K562 (cell line): ENCODE measurements at regions not wholly inside any gene's neighbourhood (a gene's known extent, or its start where the extent isn't known, plus 50 kb on each side); places are given as distances from the start of the nearest gene placed in this dataset.

Source experiments
- ATAC-seq: fragments of 200-7000 bp; cut with Tn5 transposase; 3 replicates; pipeline ENCODE4 v1.9.1; 2020; ENCODE audit warnings: moderate library complexity
- BruUV-seq: library from RNA; stranded (reverse); fragments of 400-500 nt; replicated peaks from 2 replicates; lab custom pipeline; 2021; lab: Mats Ljungman, UMichigan
- CTCF ChIA-PET: fragments of 300-600 bp; formaldehyde crosslinking; extraction: SDS; loops from one replicate; lab custom pipeline; 2021; ENCODE audit warnings: low intra/inter-chr PET ratio; lab: Yijun Ruan, JAX
- POLR2A ChIA-PET: fragments of 300-600, 350-650 bp; sonication (Branson Sonifier 250); formaldehyde crosslinking; extraction: SDS; loops from one replicate; lab custom pipeline; 2021; ENCODE audit warnings: antibody characterized with exemption, inconsistent platforms; lab: Yijun Ruan, JAX
- DNase-seq, 4 experiments: peaks; one replicate each; pipeline versions ENCODE4 v3.0.0 to v3.0.0-alpha.2; 2011 to 2018; ENCODE audit warnings: low spot score in 3 of 4, mixed read lengths in 3 of 4; ENCODE audit errors: extremely low read depth in 1 of 4
- FAIRE-seq: peaks from 2 replicates; lab custom pipeline; 2011; peaks lifted over from hg19 to GRCh38; lab: Jason Lieb, UNC
- H2AFZ ChIP-seq: 2 replicates; pipeline ENCODE4 v1.6.0; 2011; ENCODE audit warnings: low read depth, low read length, control low read depth, inconsistent platforms
- H3K27ac ChIP-seq: fragments of 200-600 bp; 3 replicates; pipeline ENCODE4 v1.8.0; 2011; ENCODE audit warnings: low read depth, mild to moderate bottlenecking, control low read depth, inconsistent platforms, low read length, moderate library complexity, mixed read lengths; ENCODE audit errors: extremely low read depth
- H3K27me3 ChIP-seq, 2 experiments: fragments of 300-600 bp in 1 of 2; 2 replicates in 1 of 2; 3 replicates in 1 of 2; pipeline versions ENCODE4 v1.6.0 to v1.8.0; 2011; ENCODE audit warnings: inconsistent platforms in 2 of 2, low read length in 2 of 2, mild to moderate bottlenecking in 1 of 2, mixed read lengths in 1 of 2, moderate library complexity in 1 of 2; ENCODE audit not compliant: control insufficient read depth in 2 of 2, insufficient read depth in 2 of 2
- H3K36me3 ChIP-seq: fragments of 300-600 bp; 3 replicates; pipeline ENCODE4 v1.8.0; 2011; ENCODE audit warnings: mild to moderate bottlenecking, low read length, inconsistent platforms; ENCODE audit not compliant: control insufficient read depth, insufficient read depth
- H3K4me1 ChIP-seq, 2 experiments: fragments of 200-600 bp in 1 of 2; replicated peaks in 1 of 2; 2 replicates in 1 of 2; 3 replicates in 1 of 2; pipeline versions ENCODE4 v1.5.1 to v1.8.0; 2011; ENCODE audit warnings: inconsistent platforms in 2 of 2, low read length in 2 of 2, mild to moderate bottlenecking in 1 of 2, mixed read lengths in 1 of 2, moderate library complexity in 1 of 2; ENCODE audit not compliant: control insufficient read depth in 2 of 2, insufficient read depth in 2 of 2
- H3K4me2 ChIP-seq: 2 replicates; pipeline ENCODE4 v1.6.1; 2011; ENCODE audit warnings: low read length, control low read depth, inconsistent platforms, mixed read lengths; ENCODE audit not compliant: insufficient read depth
- H3K4me3 ChIP-seq: fragments of 200-600 bp; sonication (generic), shearing (Covaris generic); 2 replicates; pipeline ENCODE4 v1.5.1; 2016; ENCODE audit warnings: control low read depth, inconsistent platforms
- H3K79me2 ChIP-seq: fragments of 200-600 bp; 3 replicates; pipeline ENCODE4 v1.8.0; 2011; ENCODE audit warnings: low read length, inconsistent platforms; ENCODE audit not compliant: control insufficient read depth, insufficient read depth
- H3K9ac ChIP-seq, 2 experiments: 2 replicates each; pipeline versions ENCODE4 v1.6.0 to v1.6.1; 2011; ENCODE audit warnings: low read depth in 2 of 2, low read length in 2 of 2, control low read depth in 1 of 2, inconsistent platforms in 1 of 2, mild to moderate bottlenecking in 1 of 2, mixed read lengths in 1 of 2; ENCODE audit not compliant: insufficient read depth in 1 of 2
- H3K9me1 ChIP-seq: one replicate; pipeline ENCODE4 v1.6.0; 2011; ENCODE audit warnings: inconsistent platforms, mild to moderate bottlenecking, low read length, moderate library complexity; ENCODE audit not compliant: control insufficient read depth, insufficient read depth
- H3K9me3 ChIP-seq: replicated peaks from 2 replicates; pipeline ENCODE4 v1.5.1; 2011; ENCODE audit warnings: low read depth, low read length, inconsistent platforms; ENCODE audit not compliant: control insufficient read depth, insufficient read depth
- H4K20me1 ChIP-seq: replicated peaks from 2 replicates; pipeline ENCODE4 v1.6.1; 2011; ENCODE audit warnings: low read length, inconsistent platforms, mixed read lengths; ENCODE audit not compliant: control insufficient read depth, insufficient read depth
- CBFB ChIP-seq: sonication (generic); formaldehyde crosslinking; IDR thresholded peaks from 2 replicates; pipeline ENCODE4 v1.4.0; 2020; ENCODE audit warnings: mild to moderate bottlenecking, missing genetic modification reagents
- HNRNPL ChIP-seq: fragments of 200-400 bp; formaldehyde crosslinking; IDR thresholded peaks from 2 replicates; pipeline ENCODE4 v1.6.1; 2017; ENCODE audit warnings: low read depth, mild to moderate bottlenecking, low read length
- RFX1 ChIP-seq: fragments of 450-650 bp; IDR thresholded peaks from 2 replicates; pipeline ENCODE4 v1.6.1; 2016; ENCODE audit warnings: mild to moderate bottlenecking, moderate library complexity
- SP1 ChIP-seq: sonication (generic); formaldehyde crosslinking; IDR thresholded peaks from 2 replicates; pipeline ENCODE4 v1.8.1; 2022; ENCODE audit warnings: mild to moderate bottlenecking, missing genetic modification reagents
- WGBS: fragments of 100-300 bp; shearing (Covaris generic); methylation state at CpG from one replicate; pipeline ENCODE4 v1.1.6; 2016; ENCODE audit warnings: low coverage, mixed read lengths; ENCODE audit not compliant: insufficient coverage; ENCODE audit errors: missing lambda C conversion rate; 5-methylcytosine and 5-hydroxymethylcytosine counted together
- in situ Hi-C: fragments of 300-500 bp; cut with MboI; formaldehyde crosslinking; loops from 4 replicates; pipeline ENCODE4 v1.15.0; 2018; ENCODE audit warnings: inconsistent platforms, mixed read lengths
- intact Hi-C: fragments of 100-400 bp; cut with micrococcal nuclease; formaldehyde crosslinking; loops from 2 replicates; pipeline ENCODE4 v1.14.2; 2022
- TF ChIP-seq, protein P1 (sequence below): fragments of 450-650 bp; IDR thresholded peaks from 2 replicates; pipeline ENCODE4 v1.6.1; 2016; ENCODE audit warnings: mild to moderate bottlenecking
- TF ChIP-seq, protein P2 (sequence below): sonication (generic); formaldehyde crosslinking; IDR thresholded peaks from 2 replicates; pipeline ENCODE4 v1.8.0; 2022; ENCODE audit warnings: mild to moderate bottlenecking, missing genetic modification reagents, borderline replicate concordance

DNA sequence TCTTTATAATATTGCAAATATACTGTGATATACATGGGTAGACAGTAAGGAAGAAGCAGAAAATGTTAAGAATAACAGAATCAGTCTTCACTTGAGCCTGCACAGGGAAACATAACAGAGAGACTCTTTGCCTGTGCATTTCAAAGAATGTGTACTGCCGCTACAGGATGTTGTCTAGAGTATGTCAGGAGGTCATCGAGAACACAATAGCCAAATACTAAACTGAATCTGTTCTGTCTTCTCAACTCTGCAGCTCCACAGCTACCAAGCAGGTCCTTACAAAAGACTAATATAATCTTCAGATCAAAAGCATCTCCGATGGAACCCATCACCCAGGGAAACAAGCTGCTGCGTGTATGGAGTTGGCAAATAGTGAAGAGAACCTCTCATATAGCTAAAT is 471.5 kb downstream of the PCDH10 start (continued):
- TF ChIP-seq HNRNPL (no peak), CBFB (CRISPR knock-in tag) (no peak)
- TF ChIP-seq, protein P1, sequence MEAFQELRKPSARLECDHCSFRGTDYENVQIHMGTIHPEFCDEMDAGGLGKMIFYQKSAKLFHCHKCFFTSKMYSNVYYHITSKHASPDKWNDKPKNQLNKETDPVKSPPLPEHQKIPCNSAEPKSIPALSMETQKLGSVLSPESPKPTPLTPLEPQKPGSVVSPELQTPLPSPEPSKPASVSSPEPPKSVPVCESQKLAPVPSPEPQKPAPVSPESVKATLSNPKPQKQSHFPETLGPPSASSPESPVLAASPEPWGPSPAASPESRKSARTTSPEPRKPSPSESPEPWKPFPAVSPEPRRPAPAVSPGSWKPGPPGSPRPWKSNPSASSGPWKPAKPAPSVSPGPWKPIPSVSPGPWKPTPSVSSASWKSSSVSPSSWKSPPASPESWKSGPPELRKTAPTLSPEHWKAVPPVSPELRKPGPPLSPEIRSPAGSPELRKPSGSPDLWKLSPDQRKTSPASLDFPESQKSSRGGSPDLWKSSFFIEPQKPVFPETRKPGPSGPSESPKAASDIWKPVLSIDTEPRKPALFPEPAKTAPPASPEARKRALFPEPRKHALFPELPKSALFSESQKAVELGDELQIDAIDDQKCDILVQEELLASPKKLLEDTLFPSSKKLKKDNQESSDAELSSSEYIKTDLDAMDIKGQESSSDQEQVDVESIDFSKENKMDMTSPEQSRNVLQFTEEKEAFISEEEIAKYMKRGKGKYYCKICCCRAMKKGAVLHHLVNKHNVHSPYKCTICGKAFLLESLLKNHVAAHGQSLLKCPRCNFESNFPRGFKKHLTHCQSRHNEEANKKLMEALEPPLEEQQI, result no peak
- TF ChIP-seq, protein P2, sequence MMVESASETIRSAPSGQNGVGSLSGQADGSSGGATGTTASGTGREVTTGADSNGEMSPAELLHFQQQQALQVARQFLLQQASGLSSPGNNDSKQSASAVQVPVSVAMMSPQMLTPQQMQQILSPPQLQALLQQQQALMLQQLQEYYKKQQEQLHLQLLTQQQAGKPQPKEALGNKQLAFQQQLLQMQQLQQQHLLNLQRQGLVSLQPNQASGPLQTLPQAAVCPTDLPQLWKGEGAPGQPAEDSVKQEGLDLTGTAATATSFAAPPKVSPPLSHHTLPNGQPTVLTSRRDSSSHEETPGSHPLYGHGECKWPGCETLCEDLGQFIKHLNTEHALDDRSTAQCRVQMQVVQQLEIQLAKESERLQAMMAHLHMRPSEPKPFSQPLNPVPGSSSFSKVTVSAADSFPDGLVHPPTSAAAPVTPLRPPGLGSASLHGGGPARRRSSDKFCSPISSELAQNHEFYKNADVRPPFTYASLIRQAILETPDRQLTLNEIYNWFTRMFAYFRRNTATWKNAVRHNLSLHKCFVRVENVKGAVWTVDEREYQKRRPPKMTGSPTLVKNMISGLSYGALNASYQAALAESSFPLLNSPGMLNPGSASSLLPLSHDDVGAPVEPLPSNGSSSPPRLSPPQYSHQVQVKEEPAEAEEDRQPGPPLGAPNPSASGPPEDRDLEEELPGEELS (CRISPR knock-in tag), result no peak
- TF ChIP-seq, all 486 proteins: peak for 0

DNA sequence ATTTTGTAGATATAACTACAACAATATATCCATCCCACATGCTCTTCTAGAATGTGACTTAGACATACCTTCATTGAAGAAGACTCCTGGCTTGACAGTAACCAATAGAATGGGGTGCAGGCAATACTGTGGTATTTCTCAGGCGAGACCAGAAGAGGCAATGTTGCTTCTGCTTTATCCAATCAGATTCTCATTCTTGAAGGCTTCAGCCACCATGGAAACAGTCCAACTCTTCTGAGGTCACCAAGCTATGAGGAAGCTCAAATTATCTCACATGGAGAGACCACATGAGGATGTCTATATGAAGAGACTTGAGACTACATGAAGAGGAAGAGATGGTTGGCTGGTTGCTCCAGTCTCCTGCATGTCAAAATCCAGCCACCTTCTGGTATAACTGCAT is 469.9 kb downstream of the PCDH10 start:
- BruUV-seq, result no TSS peak
- no peak overlapping the region for H3K4me2 ChIP-seq
- no peaks in the 10 kb centered on the region; the same call in 1 of the 2 replicates for H3K9me3 ChIP-seq
- intact Hi-C loops, result no loop called here
- ChIA-PET POLR2A (interaction anchor here (0.6 kb wide), 1 partner anchor 1189 kb away, joined by 3 read pairs; no protein-coding TSS in a partner anchor), CTCF (no interaction called here)
- no peaks in the 10 kb centered on the region for H3K36me3 ChIP-seq
- H3K4me3 ChIP-seq, result no peak overlapping the region
- 11% methylated on average over 1 of the region's 1 CpG for WGBS
- H3K9ac ChIP-seq, result no peak overlapping the region
- no peaks in the 10 kb centered on the region for H3K4me1 ChIP-seq
- H3K79me2 ChIP-seq, result no peaks in the 10 kb centered on the region
- H3K27ac ChIP-seq, result no peak overlapping the region
- H3K9me1 ChIP-seq, result no peaks in the 10 kb centered on the region
- no peaks in the 10 kb centered on the region for H4K20me1 ChIP-seq
- in situ Hi-C loops, result no loop called here
- H2AFZ ChIP-seq, result no peak overlapping the region
- TF ChIP-seq SP1, result no peak
- TF ChIP-seq RFX1, result peak; percentile 22; the same call in 1 of the 2 replicates
- peak; percentile 60 for ATAC-seq
- peak in 2 of 4 experiments; percentile 12 to 40 for DNase-seq
- H3K27me3 ChIP-seq, result no peaks in the 10 kb centered on the region
- FAIRE-seq, result no peak
